ENCODE measurements at regions not wholly inside any gene's neighbourhood (a gene's known extent, or its start where the extent isn't known, plus 50 kb on each side); places are given as distances from the start of the nearest gene placed in this dataset.
"Not testable (repeated sequence)": the region's sequence is repeated elsewhere in the genome, so short reads cannot be mapped to it uniquely, and the experiment has no call there.

DNA sequence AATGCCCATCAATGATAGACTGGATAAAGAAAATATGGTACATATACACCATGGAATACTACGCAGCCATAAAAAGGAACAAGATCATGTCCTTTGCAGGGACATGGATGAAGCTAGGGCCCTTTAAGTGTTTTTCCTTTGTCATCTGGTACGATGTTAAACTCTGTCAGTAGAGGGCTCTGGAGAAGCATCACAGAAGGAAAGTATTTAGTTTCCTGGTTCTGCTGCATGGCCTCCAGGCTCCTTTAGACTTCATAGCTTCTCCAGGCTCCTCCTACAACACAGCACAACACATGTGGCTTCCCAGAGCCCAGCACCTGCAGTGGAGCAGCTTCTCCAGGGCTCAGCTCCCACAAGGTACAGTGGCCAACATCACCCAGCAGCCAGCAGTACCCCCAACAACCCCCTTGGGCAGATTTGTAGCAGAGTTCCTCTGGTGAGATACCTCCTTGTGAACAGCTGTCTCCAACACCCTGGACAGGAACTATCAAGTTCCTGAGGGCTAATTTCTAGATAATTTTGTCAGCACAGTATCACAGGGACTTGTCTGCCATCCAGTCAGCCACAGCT, 63.4 kb downstream of the KCTD12 start:
- TF ChIP-seq, protein P1, sequence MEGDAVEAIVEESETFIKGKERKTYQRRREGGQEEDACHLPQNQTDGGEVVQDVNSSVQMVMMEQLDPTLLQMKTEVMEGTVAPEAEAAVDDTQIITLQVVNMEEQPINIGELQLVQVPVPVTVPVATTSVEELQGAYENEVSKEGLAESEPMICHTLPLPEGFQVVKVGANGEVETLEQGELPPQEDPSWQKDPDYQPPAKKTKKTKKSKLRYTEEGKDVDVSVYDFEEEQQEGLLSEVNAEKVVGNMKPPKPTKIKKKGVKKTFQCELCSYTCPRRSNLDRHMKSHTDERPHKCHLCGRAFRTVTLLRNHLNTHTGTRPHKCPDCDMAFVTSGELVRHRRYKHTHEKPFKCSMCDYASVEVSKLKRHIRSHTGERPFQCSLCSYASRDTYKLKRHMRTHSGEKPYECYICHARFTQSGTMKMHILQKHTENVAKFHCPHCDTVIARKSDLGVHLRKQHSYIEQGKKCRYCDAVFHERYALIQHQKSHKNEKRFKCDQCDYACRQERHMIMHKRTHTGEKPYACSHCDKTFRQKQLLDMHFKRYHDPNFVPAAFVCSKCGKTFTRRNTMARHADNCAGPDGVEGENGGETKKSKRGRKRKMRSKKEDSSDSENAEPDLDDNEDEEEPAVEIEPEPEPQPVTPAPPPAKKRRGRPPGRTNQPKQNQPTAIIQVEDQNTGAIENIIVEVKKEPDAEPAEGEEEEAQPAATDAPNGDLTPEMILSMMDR (IDR thresholded peaks at IDR 0.05; ENCODE audit: unreplicated experiment in 3 of 3): no peak
- H3K27ac Mint-ChIP-seq: no peak overlapping the region
- H3K4me3 Mint-ChIP-seq: no peak overlapping the region
- H3K4me1 Mint-ChIP-seq: peaks cover 24% of the 10 kb centered on the region
- H3K36me3 Mint-ChIP-seq (ENCODE audit: low read depth): no peaks in the 10 kb centered on the region
- no peaks in the 10 kb centered on the region for H3K27me3 Mint-ChIP-seq (ENCODE audit: low read depth)
- no peaks in the 10 kb centered on the region for H3K9me3 Mint-ChIP-seq

- H3K36me3 Mint-ChIP-seq (ENCODE audit: low read depth); H3K27me3 Mint-ChIP-seq (ENCODE audit: low read depth); H3K4me3 Mint-ChIP-seq; H3K9me3 Mint-ChIP-seq: not testable (repeated sequence)
- Mint-ChIP-seq H3K4me1 (peaks cover 21% of the 10 kb centered on the region), H3K27ac (peak overlapping the region in 2 of 3 experiments; percentile 59 to 75)
Measured at GRCh38 chr13:76821222-76821621, 65.0 kb downstream of the KCTD12 start.

DNA sequence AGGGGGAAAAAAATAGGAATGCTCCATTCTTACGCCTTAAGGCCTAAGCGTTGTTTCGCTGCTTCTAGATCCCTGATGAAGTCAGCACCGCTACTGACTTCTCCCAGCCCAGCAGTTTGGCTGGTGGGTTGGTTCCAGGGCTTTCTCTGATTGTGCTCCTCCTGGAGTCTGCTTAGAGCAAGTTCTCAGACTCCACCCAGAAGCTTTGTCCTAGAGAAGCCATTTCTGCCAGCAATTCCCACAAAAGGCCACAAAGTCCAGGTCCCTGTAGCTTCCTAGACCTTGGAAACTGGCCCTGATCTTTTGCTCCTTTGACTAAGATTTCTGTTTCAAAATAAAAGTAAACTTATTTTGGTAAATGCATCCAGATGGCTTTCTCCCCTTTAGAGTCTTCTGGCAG, 65.4 kb downstream of the KCTD12 start:
- Mint-ChIP-seq H3K27ac (peak overlapping the region in 2 of 3 experiments; percentile 59 to 75), H3K9me3 (no peaks in the 10 kb centered on the region), H3K4me1 (peaks cover 17% of the 10 kb centered on the region), H3K4me3 (no peak overlapping the region), H3K27me3 (ENCODE audit: low read depth) (peaks cover 9% of the 10 kb centered on the region), H3K36me3 (ENCODE audit: low read depth) (no peaks in the 10 kb centered on the region)
- TF ChIP-seq, protein P1 (IDR thresholded peaks at IDR 0.05; ENCODE audit: unreplicated experiment in 3 of 3): no peak

GRCh38 chr13:76816394-76816793, 69.8 kb downstream of the KCTD12 start:
- H3K27me3 Mint-ChIP-seq (ENCODE audit: low read depth): peaks cover 14% of the 10 kb centered on the region
- no peaks in the 10 kb centered on the region for H3K9me3 Mint-ChIP-seq
- H3K36me3 Mint-ChIP-seq (ENCODE audit: low read depth): no peaks in the 10 kb centered on the region
- TF ChIP-seq, protein P1 (IDR thresholded peaks at IDR 0.05; ENCODE audit: unreplicated experiment in 3 of 3): no peak
- no peak overlapping the region for H3K4me3 Mint-ChIP-seq
- no peak overlapping the region for H3K27ac Mint-ChIP-seq
- H3K4me1 Mint-ChIP-seq: peaks cover 11% of the 10 kb centered on the region

DNA sequence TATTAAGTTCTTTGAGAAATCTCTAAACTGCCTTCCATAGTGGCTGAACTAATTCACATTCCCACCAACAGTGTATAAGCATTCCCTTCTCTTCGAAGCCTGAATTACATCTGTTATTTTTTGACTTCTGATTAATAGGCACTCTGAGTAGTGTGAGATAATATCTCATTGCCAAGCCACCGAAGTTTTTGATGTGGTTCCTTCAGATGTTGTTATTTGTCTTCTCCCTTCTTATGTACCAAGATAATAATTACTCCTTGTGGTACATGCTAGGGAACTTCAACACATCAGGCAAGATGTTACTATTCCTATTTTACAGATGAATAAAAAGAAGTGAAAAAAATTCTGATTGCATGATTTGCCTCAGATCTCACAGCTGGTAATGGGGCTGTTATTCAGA, 70.9 kb downstream of the KCTD12 start:
- no peak overlapping the region for H3K4me3 Mint-ChIP-seq
- H3K36me3 Mint-ChIP-seq (ENCODE audit: low read depth): no peaks in the 10 kb centered on the region
- H3K27ac Mint-ChIP-seq: no peak overlapping the region
- H3K9me3 Mint-ChIP-seq: no peaks in the 10 kb centered on the region
- peaks cover 6% of the 10 kb centered on the region for H3K4me1 Mint-ChIP-seq
- peaks cover 14% of the 10 kb centered on the region for H3K27me3 Mint-ChIP-seq (ENCODE audit: low read depth)
- TF ChIP-seq, protein P1 (IDR thresholded peaks at IDR 0.05; ENCODE audit: unreplicated experiment in 3 of 3): no peak

- Mint-ChIP-seq H3K27me3 (ENCODE audit: low read depth) (peaks cover 14% of the 10 kb centered on the region), H3K36me3 (ENCODE audit: low read depth) (no peaks in the 10 kb centered on the region), H3K9me3 (no peaks in the 10 kb centered on the region), H3K4me3 (no peak overlapping the region), H3K27ac (peak overlapping the region in 2 of 3 experiments; percentile 10 to 17), H3K4me1 (peaks cover 6% of the 10 kb centered on the region)
- TF ChIP-seq, protein P1 (IDR thresholded peaks at IDR 0.05; ENCODE audit: unreplicated experiment in 3 of 3): no peak
Measured at GRCh38 chr13:76813891-76814290, 72.3 kb downstream of the KCTD12 start.
